Duodenal mucosa (tissue), 2 donors: ENCODE measurements at regions not wholly inside any gene's neighbourhood (a gene's known extent, or its start where the extent isn't known, plus 50 kb on each side); places are given as distances from the start of the nearest gene placed in this dataset.
"Not testable (repeated sequence)": the region's sequence is repeated elsewhere in the genome, so short reads cannot be mapped to it uniquely, and the experiment has no call there.

Source experiments
- H3K27ac ChIP-seq: one replicate; pipeline ENCODE4 v1.7.0; 2013; ENCODE audit warnings: low read depth, low read length
- H3K27me3 ChIP-seq, 2 donors: one replicate each; pipeline ENCODE4 v1.7.0; 2013; ENCODE audit warnings: low read length in 2 of 2, control low read depth in 1 of 2; ENCODE audit not compliant: insufficient read depth in 2 of 2, control insufficient read depth in 1 of 2
- H3K36me3 ChIP-seq, 2 donors: one replicate each; pipeline ENCODE4 v1.7.0; 2013; ENCODE audit warnings: low read length in 2 of 2, control low read depth in 1 of 2; ENCODE audit not compliant: insufficient read depth in 2 of 2, control insufficient read depth in 1 of 2
- H3K4me1 ChIP-seq, 2 donors: one replicate each; pipeline ENCODE4 v1.7.0; 2013; ENCODE audit warnings: low read length in 2 of 2, control low read depth in 1 of 2; ENCODE audit not compliant: insufficient read depth in 2 of 2, control insufficient read depth in 1 of 2
- H3K4me3 ChIP-seq, 2 donors: one replicate each; pipeline ENCODE4 v1.7.0; 2013; ENCODE audit warnings: low read length in 2 of 2, low read depth in 1 of 2
- H3K9ac ChIP-seq, 2 donors: one replicate each; pipeline ENCODE4 v1.7.0; 2013; ENCODE audit warnings: low read length in 2 of 2, low read depth in 1 of 2
- H3K9me3 ChIP-seq, 2 donors: one replicate each; pipeline ENCODE4 v1.7.0; 2013; ENCODE audit warnings: low read length in 2 of 2, control low read depth in 1 of 2; ENCODE audit not compliant: control insufficient read depth in 1 of 2

GRCh38 chr22:11306933-11307518, 4221.0 kb upstream of the OR11H1 start:
- H3K4me1 ChIP-seq, H3K27ac ChIP-seq, H3K27me3 ChIP-seq, H3K36me3 ChIP-seq, H3K4me3 ChIP-seq, H3K9ac ChIP-seq: not testable (repeated sequence)
- H3K9me3 ChIP-seq = peaks cover 32 to 45% of the 10 kb centered on the region in 2 donors

GRCh38 chr22:11307998-11308397, 4220.0 kb upstream of the OR11H1 start:
- no peaks in the 10 kb centered on the region for H3K27me3 ChIP-seq
- no peak overlapping the region for H3K4me3 ChIP-seq
- no peaks in the 10 kb centered on the region for H3K36me3 ChIP-seq
- H3K9ac ChIP-seq = no peak overlapping the region
- H3K9me3 ChIP-seq = peaks cover 37 to 45% of the 10 kb centered on the region in 2 donors
- no peak overlapping the region for H3K27ac ChIP-seq
- H3K4me1 ChIP-seq = no peaks in the 10 kb centered on the region

- not testable (repeated sequence) for H3K9ac ChIP-seq, H3K27me3 ChIP-seq, H3K4me1 ChIP-seq, H3K27ac ChIP-seq, H3K36me3 ChIP-seq, H3K4me3 ChIP-seq
- H3K9me3 ChIP-seq = peaks cover 33 to 42% of the 10 kb centered on the region in 2 donors
Observed at GRCh38 chr22:11309777-11310176, 4218.2 kb upstream of the OR11H1 start.

- H3K9me3 ChIP-seq = peaks cover 28 to 37% of the 10 kb centered on the region in 2 donors
- not testable (repeated sequence) for H3K27me3 ChIP-seq, H3K9ac ChIP-seq, H3K36me3 ChIP-seq, H3K27ac ChIP-seq, H3K4me3 ChIP-seq, H3K4me1 ChIP-seq
Observed at GRCh38 chr22:11310647-11311046, 4217.3 kb upstream of the OR11H1 start.

GRCh38 chr22:11312640-11313039, 4215.4 kb upstream of the OR11H1 start:
- H3K4me3 ChIP-seq, H3K4me1 ChIP-seq, H3K27me3 ChIP-seq, H3K36me3 ChIP-seq, H3K9ac ChIP-seq, H3K27ac ChIP-seq: not testable (repeated sequence)
- H3K9me3 ChIP-seq = peaks cover 26 to 29% of the 10 kb centered on the region in 2 donors

- H3K36me3 ChIP-seq, H3K4me3 ChIP-seq, H3K4me1 ChIP-seq, H3K27me3 ChIP-seq, H3K9ac ChIP-seq, H3K27ac ChIP-seq: not testable (repeated sequence)
- peaks cover 24 to 26% of the 10 kb centered on the region in 2 donors for H3K9me3 ChIP-seq
Observed at GRCh38 chr22:11313040-11313759, 4214.8 kb upstream of the OR11H1 start.

- not testable (repeated sequence) for H3K4me3 ChIP-seq, H3K36me3 ChIP-seq, H3K9ac ChIP-seq, H3K9me3 ChIP-seq, H3K4me1 ChIP-seq, H3K27ac ChIP-seq, H3K27me3 ChIP-seq
Observed at GRCh38 chr22:11318633-11319032, 4209.4 kb upstream of the OR11H1 start.

GRCh38 chr22:11324439-11325037, 4203.5 kb upstream of the OR11H1 start:
- H3K27ac ChIP-seq, H3K9ac ChIP-seq, H3K36me3 ChIP-seq, H3K4me3 ChIP-seq, H3K27me3 ChIP-seq, H3K4me1 ChIP-seq: not testable (repeated sequence)
- H3K9me3 ChIP-seq = peaks cover 15 to 23% of the 10 kb centered on the region in 2 donors

GRCh38 chr22:11325767-11326166, 4202.2 kb upstream of the OR11H1 start:
- Histone ChIP-seq H3K27me3 (no peaks in the 10 kb centered on the region), H3K27ac (no peak overlapping the region), H3K9ac (no peak overlapping the region), H3K4me1 (no peaks in the 10 kb centered on the region), H3K36me3 (no peaks in the 10 kb centered on the region), H3K9me3 (peaks cover 17 to 24% of the 10 kb centered on the region in 2 donors), H3K4me3 (no peak overlapping the region)

- not testable (repeated sequence) for H3K4me1 ChIP-seq, H3K9ac ChIP-seq, H3K4me3 ChIP-seq, H3K27me3 ChIP-seq, H3K27ac ChIP-seq, H3K36me3 ChIP-seq
- H3K9me3 ChIP-seq = peaks cover 10 to 14% of the 10 kb centered on the region in 2 donors
Observed at GRCh38 chr22:11341387-11342068, 4186.5 kb upstream of the OR11H1 start.
